HFFc6 (cell line): ENCODE measurements at regions not wholly inside any gene's neighbourhood (a gene's known extent, or its start where the extent isn't known, plus 50 kb on each side); places are given as distances from the start of the nearest gene placed in this dataset.

Experiments used
- DNase-seq: peaks from one replicate; pipeline ENCODE4 v3.0.0-alpha.2; 2018
- H3K27ac Mint-ChIP-seq: 2 replicates; pipeline ENCODE4 v1.8.0; 2020; ENCODE audit warnings: mild to moderate bottlenecking, mixed read lengths
- H3K27me3 Mint-ChIP-seq: 2 replicates; pipeline ENCODE4 v1.8.0; 2021; ENCODE audit warnings: mild to moderate bottlenecking, moderate library complexity, mixed read lengths; ENCODE audit not compliant: insufficient read depth
- H3K36me3 Mint-ChIP-seq: 2 replicates; pipeline ENCODE4 v1.8.0; 2021; ENCODE audit warnings: low read depth, mixed read lengths
- H3K4me1 Mint-ChIP-seq: 2 replicates; pipeline ENCODE4 v1.8.0; 2020; ENCODE audit warnings: low read depth, mixed read lengths
- H3K4me3 Mint-ChIP-seq: 2 replicates; pipeline ENCODE4 v1.8.0; 2020; ENCODE audit warnings: mild to moderate bottlenecking, moderate library complexity, mixed read lengths
- H3K9me3 Mint-ChIP-seq: 2 replicates; pipeline ENCODE4 v1.8.0; 2020; ENCODE audit warnings: mild to moderate bottlenecking, mixed read lengths
- TF ChIP-seq, protein P1 (sequence below): fragments of 200-600 bp; sonication (generic); IDR thresholded peaks from 2 replicates; pipeline ENCODE4 v1.5.0; 2021; ENCODE audit warnings: antibody characterized with exemption, mild to moderate bottlenecking

DNA sequence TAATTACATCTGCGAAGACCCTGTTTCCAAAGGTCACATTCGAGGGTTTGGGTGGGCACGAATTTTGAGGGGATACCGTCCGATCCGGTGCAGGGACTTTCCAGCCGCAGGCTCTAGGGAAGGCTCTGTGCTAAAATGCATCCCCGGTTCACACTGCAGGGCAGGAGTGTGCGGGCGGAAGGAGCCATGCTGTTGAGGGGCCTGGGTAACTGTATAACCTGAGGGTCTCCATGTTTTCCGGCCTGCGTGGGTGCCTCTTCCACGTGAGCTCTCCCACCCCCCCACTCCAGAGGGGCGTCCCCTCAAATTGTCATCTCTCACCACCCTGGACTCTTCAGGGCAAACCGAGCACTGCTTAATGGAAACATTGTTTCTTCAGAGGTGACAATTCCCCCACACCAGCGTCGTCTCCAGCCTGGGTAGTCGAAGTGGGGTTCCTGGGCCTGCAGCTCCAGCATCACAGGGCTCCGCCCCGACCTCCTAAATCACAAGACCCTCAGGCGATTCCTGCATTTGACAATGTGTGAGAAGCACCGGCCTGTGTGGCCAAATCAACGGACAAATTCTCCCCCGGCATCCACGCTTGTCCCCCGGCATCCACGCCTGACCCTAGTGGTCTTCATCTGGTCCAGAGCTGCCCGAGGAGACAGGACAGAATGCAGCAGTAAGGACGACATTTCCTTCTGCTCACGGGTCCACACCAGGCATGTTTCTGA lies 51.2 kb downstream of the FOXL3 start:
- Mint-ChIP-seq H3K36me3 (no peaks in the 10 kb centered on the region), H3K27me3 (peaks cover 18% of the 10 kb centered on the region), H3K4me3 (no peak overlapping the region), H3K9me3 (peaks cover 4% of the 10 kb centered on the region; the same call in 1 of the 2 replicates), H3K4me1 (no peaks in the 10 kb centered on the region), H3K27ac (no peak overlapping the region)
- TF ChIP-seq, protein P1, sequence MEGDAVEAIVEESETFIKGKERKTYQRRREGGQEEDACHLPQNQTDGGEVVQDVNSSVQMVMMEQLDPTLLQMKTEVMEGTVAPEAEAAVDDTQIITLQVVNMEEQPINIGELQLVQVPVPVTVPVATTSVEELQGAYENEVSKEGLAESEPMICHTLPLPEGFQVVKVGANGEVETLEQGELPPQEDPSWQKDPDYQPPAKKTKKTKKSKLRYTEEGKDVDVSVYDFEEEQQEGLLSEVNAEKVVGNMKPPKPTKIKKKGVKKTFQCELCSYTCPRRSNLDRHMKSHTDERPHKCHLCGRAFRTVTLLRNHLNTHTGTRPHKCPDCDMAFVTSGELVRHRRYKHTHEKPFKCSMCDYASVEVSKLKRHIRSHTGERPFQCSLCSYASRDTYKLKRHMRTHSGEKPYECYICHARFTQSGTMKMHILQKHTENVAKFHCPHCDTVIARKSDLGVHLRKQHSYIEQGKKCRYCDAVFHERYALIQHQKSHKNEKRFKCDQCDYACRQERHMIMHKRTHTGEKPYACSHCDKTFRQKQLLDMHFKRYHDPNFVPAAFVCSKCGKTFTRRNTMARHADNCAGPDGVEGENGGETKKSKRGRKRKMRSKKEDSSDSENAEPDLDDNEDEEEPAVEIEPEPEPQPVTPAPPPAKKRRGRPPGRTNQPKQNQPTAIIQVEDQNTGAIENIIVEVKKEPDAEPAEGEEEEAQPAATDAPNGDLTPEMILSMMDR: no peak
- DNase-seq: no peak

DNA sequence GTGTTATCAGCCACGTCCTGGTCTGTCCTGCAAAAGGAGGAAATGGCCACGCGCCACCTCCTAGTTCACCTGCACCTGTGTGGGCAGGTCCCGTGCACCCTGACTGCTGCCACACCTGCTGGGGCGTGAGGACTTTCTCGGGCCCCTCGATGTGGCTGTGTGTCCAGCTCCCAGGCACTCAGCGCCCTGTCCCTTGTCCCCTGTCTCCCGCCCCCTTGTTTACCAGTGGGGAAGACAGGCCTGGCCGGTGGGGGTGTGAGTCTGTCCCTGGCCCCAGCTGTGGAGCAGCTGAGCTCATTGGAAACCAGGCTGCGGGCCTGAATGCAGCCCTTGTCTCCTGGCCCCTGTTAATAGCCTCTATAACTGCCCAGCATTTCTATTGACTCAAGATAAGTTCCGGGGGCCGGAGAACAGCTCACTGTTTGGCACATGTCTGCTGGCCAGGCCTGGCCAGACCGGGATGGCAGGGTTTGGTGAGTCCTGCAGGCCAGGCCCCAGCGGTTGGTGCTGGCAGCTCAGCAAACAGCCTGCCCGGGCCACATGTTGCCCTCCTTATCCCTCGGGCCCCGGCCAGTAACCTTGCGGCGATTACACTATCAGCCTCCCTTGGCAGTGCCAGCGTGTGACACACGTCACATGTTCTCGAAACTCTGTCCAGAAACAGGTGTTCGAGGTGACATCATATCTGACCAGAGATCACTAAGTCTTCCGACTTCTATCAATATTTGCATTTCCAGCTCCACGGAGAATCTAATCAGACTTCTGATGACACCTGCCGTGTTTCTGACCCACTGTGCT lies 52.1 kb downstream of the FOXL3 start:
- Mint-ChIP-seq H3K4me3 (no peak overlapping the region), H3K9me3 (peaks cover 4% of the 10 kb centered on the region; the same call in 1 of the 2 replicates), H3K27me3 (peaks cover 19% of the 10 kb centered on the region), H3K27ac (no peak overlapping the region), H3K4me1 (no peaks in the 10 kb centered on the region), H3K36me3 (no peaks in the 10 kb centered on the region)
- TF ChIP-seq, protein P1: no peak
- DNase-seq: no peak

DNA sequence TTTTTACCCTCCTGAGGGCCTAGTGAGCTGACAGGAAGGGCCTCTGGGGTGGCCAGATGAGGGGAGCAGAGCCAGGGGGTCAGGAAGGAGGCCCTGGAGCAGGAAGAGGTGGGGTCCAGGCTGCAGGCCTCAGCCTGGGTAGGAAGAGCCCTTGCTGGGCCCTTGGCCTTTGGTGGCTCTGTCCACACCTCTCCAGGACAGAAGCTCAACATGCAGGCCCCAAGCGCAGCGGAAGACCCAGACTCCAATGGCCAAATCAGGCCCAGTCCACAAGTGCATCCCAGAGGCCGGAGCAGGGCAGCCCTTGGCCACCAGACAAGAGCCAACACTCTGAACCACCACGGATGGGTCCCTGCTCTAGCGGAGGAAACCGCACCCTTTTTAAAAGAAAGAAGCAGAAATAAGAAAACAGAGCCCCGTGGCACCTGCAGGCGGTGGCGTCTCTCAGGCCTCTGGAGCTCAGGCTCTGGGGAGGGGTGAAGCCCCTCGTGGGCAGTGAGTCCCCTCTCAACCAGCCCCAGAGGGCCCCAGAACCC lies 52.8 kb downstream of the FOXL3 start:
- no peak for DNase-seq
- no peaks in the 10 kb centered on the region for H3K36me3 Mint-ChIP-seq
- TF ChIP-seq, protein P1: no peak
- H3K4me1 Mint-ChIP-seq: no peaks in the 10 kb centered on the region
- H3K9me3 Mint-ChIP-seq: peaks cover 4% of the 10 kb centered on the region; the same call in 1 of the 2 replicates
- H3K27ac Mint-ChIP-seq: no peak overlapping the region
- peaks cover 19% of the 10 kb centered on the region for H3K27me3 Mint-ChIP-seq
- H3K4me3 Mint-ChIP-seq: no peak overlapping the region

DNA sequence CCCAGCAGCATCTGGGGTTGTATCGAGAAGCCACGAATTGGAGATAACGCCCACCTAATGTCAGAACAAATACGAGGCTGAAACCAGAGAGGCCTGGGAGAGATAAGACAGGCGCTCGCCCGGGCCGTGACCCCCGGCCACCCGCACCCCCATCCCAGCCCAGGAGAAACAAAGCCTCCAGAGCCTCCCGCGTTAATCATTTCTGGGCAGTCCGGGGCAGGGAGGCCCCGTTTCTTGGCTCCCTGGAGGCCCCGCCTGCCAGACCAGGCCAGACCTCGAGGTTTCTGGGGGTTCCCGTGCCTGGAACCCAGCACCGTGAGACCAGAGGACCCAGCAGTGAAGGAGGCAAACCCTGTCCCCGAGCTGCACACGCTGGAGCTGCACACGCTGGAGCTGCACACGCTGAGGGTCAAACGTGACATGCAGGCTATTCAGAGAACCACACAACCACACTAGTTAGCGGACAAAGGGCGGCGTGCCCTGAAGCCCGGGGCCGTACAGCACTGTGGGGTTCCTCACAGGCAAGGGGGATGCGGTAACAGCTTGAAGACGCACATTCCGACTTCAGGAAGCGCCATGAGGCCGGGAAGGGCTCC lies 53.4 kb downstream of the FOXL3 start:
- Mint-ChIP-seq H3K36me3 (no peaks in the 10 kb centered on the region), H3K27me3 (peaks cover 19% of the 10 kb centered on the region), H3K27ac (no peak overlapping the region)

More for the DNA sequence above, 53.4 kb downstream of the FOXL3 start:
- no peak for DNase-seq
- TF ChIP-seq, protein P1: no peak
- H3K9me3 Mint-ChIP-seq: peaks cover 4% of the 10 kb centered on the region; the same call in 1 of the 2 replicates
- H3K4me3 Mint-ChIP-seq: no peak overlapping the region
- H3K4me1 Mint-ChIP-seq: no peaks in the 10 kb centered on the region
